ENCODE measurements at regions not wholly inside any gene's neighbourhood (a gene's known extent, or its start where the extent isn't known, plus 50 kb on each side); places are given as distances from the start of the nearest gene placed in this dataset.
A peak's percentile ranks its signal among the peaks of the same experiment; 100 is the strongest.

GRCh38 chr18:76721207-76721996 is 101.0 kb upstream of the ZNF236 start:
- Histone ChIP-seq H3K27ac (ENCODE audit: low read length) (no peak overlapping the region), H3K27me3 (ENCODE audit: control insufficient read depth, insufficient read depth, low read length) (no peaks in the 10 kb centered on the region), H3K4me3 (ENCODE audit: low read length) (no peak overlapping the region), H3K36me3 (ENCODE audit: control insufficient read depth, insufficient read depth, low read length) (no peaks in the 10 kb centered on the region), H3K4me1 (ENCODE audit: control insufficient read depth, insufficient read depth, low read length) (no peaks in the 10 kb centered on the region), H3K9me3 (ENCODE audit: control insufficient read depth, insufficient read depth, low read length) (no peaks in the 10 kb centered on the region)
- no peak for DNase-seq (ENCODE audit: low read depth, low spot score)
- no CpG with 5 or more reads among the region's 9 CpGs for WGBS (ENCODE audit: insufficient coverage, insufficient read length)

DNA sequence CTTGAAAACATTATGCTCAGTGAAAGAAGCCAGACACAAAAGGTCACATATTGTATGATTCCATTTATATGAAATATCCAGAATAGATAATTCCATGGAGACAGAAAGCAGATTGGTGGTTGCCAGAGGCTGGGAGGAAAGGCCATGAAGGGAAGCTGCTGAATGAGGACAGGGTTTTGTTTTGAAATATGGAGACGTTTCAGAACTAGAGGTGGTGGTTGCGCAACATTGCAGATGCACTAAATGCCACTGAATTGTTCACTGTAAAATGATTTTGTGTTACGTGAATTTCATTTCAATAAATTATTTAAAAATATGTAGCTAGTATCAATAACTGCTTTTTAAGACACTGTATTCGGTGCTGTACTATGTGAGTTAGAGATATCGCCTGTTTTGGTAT is 101.7 kb upstream of the ZNF236 start:
- no peak overlapping the region for H3K4me3 ChIP-seq (ENCODE audit: low read length)
- no peak overlapping the region for H3K27ac ChIP-seq (ENCODE audit: low read length)
- no peak for DNase-seq (ENCODE audit: low read depth, low spot score)
- no peaks in the 10 kb centered on the region for H3K36me3 ChIP-seq (ENCODE audit: control insufficient read depth, insufficient read depth, low read length)
- no peaks in the 10 kb centered on the region for H3K27me3 ChIP-seq (ENCODE audit: control insufficient read depth, insufficient read depth, low read length)
- no peaks in the 10 kb centered on the region for H3K9me3 ChIP-seq (ENCODE audit: control insufficient read depth, insufficient read depth, low read length)
- H3K4me1 ChIP-seq (ENCODE audit: control insufficient read depth, insufficient read depth, low read length), result no peaks in the 10 kb centered on the region
- WGBS (ENCODE audit: insufficient coverage, insufficient read length), result no CpG with 5 or more reads among the region's 5 CpGs

DNA sequence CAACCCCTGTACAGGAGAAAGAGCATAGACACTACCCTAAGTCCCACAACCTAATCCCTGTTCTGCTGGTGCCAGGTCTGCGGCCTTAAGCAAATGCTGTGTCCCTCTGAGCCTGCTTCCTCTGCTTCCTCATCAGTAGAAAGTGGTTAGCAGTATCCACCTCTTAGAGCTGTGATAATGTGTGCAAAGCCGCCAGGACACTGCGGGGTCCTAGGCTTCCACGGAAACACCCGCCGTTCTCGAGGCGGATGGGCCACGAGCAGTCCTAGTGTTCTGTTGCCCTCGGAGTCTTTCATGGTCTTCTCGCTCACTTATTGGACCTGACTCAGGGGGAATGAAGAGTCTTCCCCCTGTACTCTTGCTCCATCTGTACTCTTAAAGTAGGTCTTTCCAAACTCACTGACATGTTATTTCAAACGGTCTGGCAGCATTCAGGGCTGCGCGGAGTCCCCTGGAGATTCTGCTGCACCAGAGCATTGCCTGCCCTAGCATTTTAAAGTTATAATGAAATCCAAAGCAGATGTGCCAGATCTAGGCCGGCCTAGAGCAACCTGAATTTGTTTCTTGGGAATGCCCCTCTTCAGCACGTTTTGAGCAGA is 107.2 kb upstream of the ZNF236 start:
- DNase-seq (ENCODE audit: low read depth, low spot score), result no peak
- Histone ChIP-seq H3K27ac (ENCODE audit: low read length) (no peak overlapping the region), H3K4me3 (ENCODE audit: low read length) (no peak overlapping the region), H3K9me3 (ENCODE audit: control insufficient read depth, insufficient read depth, low read length) (no peaks in the 10 kb centered on the region), H3K4me1 (ENCODE audit: control insufficient read depth, insufficient read depth, low read length) (no peaks in the 10 kb centered on the region), H3K27me3 (ENCODE audit: control insufficient read depth, insufficient read depth, low read length) (no peaks in the 10 kb centered on the region), H3K36me3 (ENCODE audit: control insufficient read depth, insufficient read depth, low read length) (no peaks in the 10 kb centered on the region)
- WGBS (ENCODE audit: insufficient coverage, insufficient read length), result no CpG with 5 or more reads among the region's 16 CpGs

DNA sequence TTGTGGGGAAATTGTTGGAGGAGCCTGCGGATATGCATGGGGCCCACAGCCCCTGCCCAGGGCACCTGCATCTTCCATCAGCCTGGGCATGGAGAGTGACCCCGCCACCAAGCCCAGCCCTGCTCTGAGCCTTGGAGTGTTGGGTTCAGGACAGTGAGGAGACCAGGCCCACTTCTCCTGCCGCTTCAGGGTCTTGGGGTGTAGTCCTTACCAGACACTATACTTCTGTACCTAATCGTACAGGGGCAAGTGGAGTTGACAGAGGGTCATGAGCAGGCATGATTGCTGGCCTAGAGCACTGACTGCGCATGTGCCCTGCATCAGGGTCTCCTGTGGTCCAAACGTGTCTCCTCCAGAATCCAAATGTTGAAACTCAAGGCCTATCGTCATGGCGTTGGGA is 108.9 kb upstream of the ZNF236 start:
- Histone ChIP-seq H3K27me3 (ENCODE audit: control insufficient read depth, insufficient read depth, low read length) (no peaks in the 10 kb centered on the region), H3K4me1 (ENCODE audit: control insufficient read depth, insufficient read depth, low read length) (no peaks in the 10 kb centered on the region), H3K4me3 (ENCODE audit: low read length) (no peak overlapping the region), H3K27ac (ENCODE audit: low read length) (no peak overlapping the region), H3K9me3 (ENCODE audit: control insufficient read depth, insufficient read depth, low read length) (no peaks in the 10 kb centered on the region), H3K36me3 (ENCODE audit: control insufficient read depth, insufficient read depth, low read length) (no peaks in the 10 kb centered on the region)
- no CpG with 5 or more reads among the region's 8 CpGs for WGBS (ENCODE audit: insufficient coverage, insufficient read length)
- DNase-seq (ENCODE audit: low read depth, low spot score), result no peak

GRCh38 chr18:76712511-76713140 is 109.7 kb upstream of the ZNF236 start:
- no CpG with 5 or more reads among the region's 16 CpGs for WGBS (ENCODE audit: insufficient coverage, insufficient read length)
- Histone ChIP-seq H3K27me3 (ENCODE audit: control insufficient read depth, insufficient read depth, low read length) (no peaks in the 10 kb centered on the region), H3K36me3 (ENCODE audit: control insufficient read depth, insufficient read depth, low read length) (no peaks in the 10 kb centered on the region)

DNA sequence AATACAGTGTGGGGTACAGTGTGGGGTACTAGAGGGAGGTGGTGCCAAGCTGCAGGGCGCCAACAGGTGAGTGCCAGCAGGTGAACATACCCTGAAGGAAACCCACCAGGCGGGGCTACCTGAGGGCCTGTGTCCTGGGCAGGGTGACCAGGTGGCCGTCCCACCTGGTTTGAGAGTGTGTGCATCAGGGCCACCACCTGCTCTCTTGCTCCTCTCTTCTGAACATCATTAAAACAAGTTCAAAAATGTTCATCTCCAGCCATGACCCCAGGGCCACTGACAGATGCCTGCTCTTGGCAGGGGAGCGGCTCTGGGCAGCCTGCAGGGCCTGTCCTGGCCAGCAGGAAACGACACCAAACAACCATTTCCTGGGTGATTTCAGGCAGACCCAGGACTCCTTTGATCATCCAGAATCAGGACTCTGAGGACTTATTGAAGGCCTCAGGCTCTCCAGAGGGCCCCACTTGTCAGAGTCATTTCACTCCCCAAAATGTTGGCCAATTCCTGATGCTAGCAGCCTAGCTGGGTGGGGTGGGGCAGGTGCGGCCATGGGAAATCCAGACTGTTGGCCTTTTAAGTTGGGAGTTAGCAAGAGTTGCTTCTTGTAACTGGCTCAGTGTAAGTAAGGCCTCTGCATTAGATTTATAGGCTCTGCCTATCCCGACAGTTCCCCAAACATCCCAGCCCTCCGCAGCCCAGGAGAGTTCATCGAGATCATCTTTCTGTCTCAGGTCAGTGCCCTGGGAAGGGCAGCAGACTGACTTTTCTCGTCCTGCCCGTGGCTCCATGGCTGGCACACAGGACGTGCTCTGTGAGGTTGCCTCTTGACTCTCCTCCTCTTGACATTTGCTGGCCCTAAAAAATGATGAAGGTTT is 111.5 kb upstream of the ZNF236 start:
- Histone ChIP-seq H3K4me3 (ENCODE audit: low read length) (no peak overlapping the region), H3K9me3 (ENCODE audit: control insufficient read depth, insufficient read depth, low read length) (no peaks in the 10 kb centered on the region), H3K27me3 (ENCODE audit: control insufficient read depth, insufficient read depth, low read length) (no peaks in the 10 kb centered on the region), H3K27ac (ENCODE audit: low read length) (no peak overlapping the region), H3K36me3 (ENCODE audit: control insufficient read depth, insufficient read depth, low read length) (no peaks in the 10 kb centered on the region), H3K4me1 (ENCODE audit: control insufficient read depth, insufficient read depth, low read length) (no peaks in the 10 kb centered on the region)
- DNase-seq (ENCODE audit: low read depth, low spot score), result no peak
- WGBS (ENCODE audit: insufficient coverage, insufficient read length), result no CpG with 5 or more reads among the region's 12 CpGs

More at GRCh38 chr18:76712511-76713140, 109.7 kb upstream of the ZNF236 start:
- Histone ChIP-seq H3K9me3 (ENCODE audit: control insufficient read depth, insufficient read depth, low read length) (no peaks in the 10 kb centered on the region), H3K4me3 (ENCODE audit: low read length) (no peak overlapping the region), H3K27ac (ENCODE audit: low read length) (no peak overlapping the region), H3K4me1 (ENCODE audit: control insufficient read depth, insufficient read depth, low read length) (no peaks in the 10 kb centered on the region)
- DNase-seq (ENCODE audit: low read depth, low spot score), result no peak

DNA sequence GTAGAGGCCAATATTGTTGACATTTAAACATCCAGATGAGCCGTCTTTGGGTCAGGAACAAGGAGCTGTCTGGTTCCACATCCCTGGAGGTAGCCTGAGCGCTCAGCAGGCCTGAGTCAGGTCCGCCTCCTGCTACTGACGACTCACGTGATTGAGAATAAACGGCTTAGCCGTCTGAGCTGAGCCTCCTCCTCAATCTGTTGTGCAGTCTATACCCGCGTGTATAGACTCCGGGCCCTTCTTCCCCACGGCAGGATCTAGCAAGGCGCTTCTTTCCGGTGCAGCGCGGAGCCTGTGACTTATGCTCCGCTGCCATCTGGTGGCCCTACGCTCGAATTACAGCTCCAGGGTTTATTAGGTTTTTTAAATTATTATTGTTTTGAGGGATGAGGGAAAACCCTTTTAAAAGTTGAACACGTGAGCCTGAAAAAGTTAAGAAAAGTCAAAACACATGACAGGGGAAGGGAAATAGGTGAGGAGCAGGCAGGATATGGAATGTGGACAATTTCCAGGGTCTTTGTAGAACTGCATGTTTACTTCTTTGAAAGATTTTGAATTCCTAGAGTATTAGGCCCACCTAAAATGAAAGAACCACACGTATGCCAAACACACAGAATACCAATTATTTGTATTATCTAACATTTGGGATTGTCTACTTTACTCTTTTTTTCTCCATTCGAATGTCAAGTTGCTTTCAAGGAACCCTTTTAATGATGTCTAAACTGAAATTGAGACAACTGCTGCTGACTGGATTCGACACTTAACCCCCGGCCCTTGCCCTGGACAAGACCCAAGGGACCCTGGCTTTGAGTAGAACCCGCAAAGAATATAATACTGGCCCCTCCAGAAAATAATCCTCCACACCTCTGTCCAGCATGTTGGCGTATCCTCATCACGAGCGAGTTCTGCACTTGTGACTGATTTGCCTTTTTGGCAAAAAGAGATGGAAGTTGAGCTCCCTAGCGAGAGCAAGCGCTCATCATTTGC is 112.4 kb upstream of the ZNF236 start:
- Histone ChIP-seq H3K4me3 (ENCODE audit: low read length) (no peak overlapping the region), H3K27ac (ENCODE audit: low read length) (no peak overlapping the region), H3K4me1 (ENCODE audit: control insufficient read depth, insufficient read depth, low read length) (no peaks in the 10 kb centered on the region), H3K9me3 (ENCODE audit: control insufficient read depth, insufficient read depth, low read length) (no peaks in the 10 kb centered on the region), H3K36me3 (ENCODE audit: control insufficient read depth, insufficient read depth, low read length) (no peaks in the 10 kb centered on the region), H3K27me3 (ENCODE audit: control insufficient read depth, insufficient read depth, low read length) (no peaks in the 10 kb centered on the region)
- WGBS (ENCODE audit: insufficient coverage, insufficient read length), result no CpG with 5 or more reads among the region's 29 CpGs
- peak; percentile 61 for DNase-seq (ENCODE audit: low read depth, low spot score)

GRCh38 chr18:76708722-76709353 is 113.5 kb upstream of the ZNF236 start:
- no peak overlapping the region for H3K4me3 ChIP-seq (ENCODE audit: low read length)
- no peak for DNase-seq (ENCODE audit: low read depth, low spot score)
- no CpG with 5 or more reads among the region's 25 CpGs for WGBS (ENCODE audit: insufficient coverage, insufficient read length)

GRCh38 chr18:76708071-76708721 is 114.2 kb upstream of the ZNF236 start:
- no peaks in the 10 kb centered on the region for H3K36me3 ChIP-seq (ENCODE audit: control insufficient read depth, insufficient read depth, low read length)
- H3K27me3 ChIP-seq (ENCODE audit: control insufficient read depth, insufficient read depth, low read length), result no peaks in the 10 kb centered on the region
- H3K27ac ChIP-seq (ENCODE audit: low read length), result no peak overlapping the region
- no peaks in the 10 kb centered on the region for H3K4me1 ChIP-seq (ENCODE audit: control insufficient read depth, insufficient read depth, low read length)
- H3K4me3 ChIP-seq (ENCODE audit: low read length), result no peak overlapping the region
- WGBS (ENCODE audit: insufficient coverage, insufficient read length), result no CpG with 5 or more reads among the region's 28 CpGs
- no peak for DNase-seq (ENCODE audit: low read depth, low spot score)
- no peaks in the 10 kb centered on the region for H3K9me3 ChIP-seq (ENCODE audit: control insufficient read depth, insufficient read depth, low read length)

More at GRCh38 chr18:76708722-76709353, 113.5 kb upstream of the ZNF236 start:
- H3K4me1 ChIP-seq (ENCODE audit: control insufficient read depth, insufficient read depth, low read length), result no peaks in the 10 kb centered on the region
- no peaks in the 10 kb centered on the region for H3K27me3 ChIP-seq (ENCODE audit: control insufficient read depth, insufficient read depth, low read length)
- H3K9me3 ChIP-seq (ENCODE audit: control insufficient read depth, insufficient read depth, low read length), result no peaks in the 10 kb centered on the region
- no peaks in the 10 kb centered on the region for H3K36me3 ChIP-seq (ENCODE audit: control insufficient read depth, insufficient read depth, low read length)
- H3K27ac ChIP-seq (ENCODE audit: low read length), result no peak overlapping the region

Measured in iPS DF 6.9 (cell line).